Testis (tissue), 2 donors: ENCODE measurements at regions not wholly inside any gene's neighbourhood (a gene's known extent, or its start where the extent isn't known, plus 50 kb on each side); places are given as distances from the start of the nearest gene placed in this dataset.

Experiments used
- CTCF ChIP-seq, 3 experiments: fragments of 450-650 bp in 2 of 3; fragments of 200-600 bp in 1 of 3; sonication (generic) in 1 of 3; IDR thresholded peaks; one replicate each; pipeline ENCODE4 v1.5.1; 2016 to 2019; ENCODE audit warnings: antibody characterized with exemption in 3 of 3, mild to moderate bottlenecking in 2 of 3, moderate library complexity in 1 of 3
- POLR2A ChIP-seq: fragments of 450-650 bp; IDR thresholded peaks from one replicate; pipeline ENCODE4 v1.6.1; 2017; ENCODE audit warnings: antibody characterized with exemption, mild to moderate bottlenecking, moderate library complexity

- TF ChIP-seq POLR2A (no peak), CTCF (IDR thresholded peaks at IDR 0.05) (no peak)
These were observed 185.4 kb upstream of the SKOR2 start for GRCh38 chr18:47436871-47437270.
